Neural progenitor cell (in vitro differentiated cells): ENCODE measurements at regions not wholly inside any gene's neighbourhood (a gene's known extent, or its start where the extent isn't known, plus 50 kb on each side); places are given as distances from the start of the nearest gene placed in this dataset.

ENCODE experiments used
- EZH2phosphoT487 ChIP-seq: fragments of 200-600 bp; sonication (generic); IDR thresholded peaks from 2 replicates; pipeline ENCODE4 v1.6.1; 2017; ENCODE audit warnings: antibody characterized with exemption
- TF ChIP-seq, protein P1 (sequence below): fragments of 200-600 bp; sonication (generic); IDR thresholded peaks from 2 replicates; pipeline ENCODE4 v1.5.1; 2017; ENCODE audit warnings: antibody characterized with exemption, mild to moderate bottlenecking

DNA sequence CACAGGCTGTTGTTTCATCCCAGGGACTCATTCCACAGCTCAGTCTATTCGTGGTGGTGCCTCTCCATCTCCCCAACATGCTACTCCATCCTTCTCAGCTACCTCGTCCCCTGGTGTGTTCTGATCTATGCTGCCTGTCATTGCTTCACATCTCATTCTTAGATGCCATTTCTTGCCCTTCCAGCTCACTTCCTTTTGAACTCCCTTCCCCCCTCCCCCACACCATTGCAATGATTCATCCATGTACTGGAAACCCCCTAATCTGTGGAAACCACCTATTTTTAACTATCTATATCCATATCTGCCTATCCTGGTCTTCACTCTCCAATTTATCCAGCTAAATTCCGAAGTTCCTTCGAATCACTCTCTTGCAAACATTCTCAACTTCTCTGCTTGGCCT lies 65.7 kb upstream of the PARD3B start:
- TF ChIP-seq, protein P1, sequence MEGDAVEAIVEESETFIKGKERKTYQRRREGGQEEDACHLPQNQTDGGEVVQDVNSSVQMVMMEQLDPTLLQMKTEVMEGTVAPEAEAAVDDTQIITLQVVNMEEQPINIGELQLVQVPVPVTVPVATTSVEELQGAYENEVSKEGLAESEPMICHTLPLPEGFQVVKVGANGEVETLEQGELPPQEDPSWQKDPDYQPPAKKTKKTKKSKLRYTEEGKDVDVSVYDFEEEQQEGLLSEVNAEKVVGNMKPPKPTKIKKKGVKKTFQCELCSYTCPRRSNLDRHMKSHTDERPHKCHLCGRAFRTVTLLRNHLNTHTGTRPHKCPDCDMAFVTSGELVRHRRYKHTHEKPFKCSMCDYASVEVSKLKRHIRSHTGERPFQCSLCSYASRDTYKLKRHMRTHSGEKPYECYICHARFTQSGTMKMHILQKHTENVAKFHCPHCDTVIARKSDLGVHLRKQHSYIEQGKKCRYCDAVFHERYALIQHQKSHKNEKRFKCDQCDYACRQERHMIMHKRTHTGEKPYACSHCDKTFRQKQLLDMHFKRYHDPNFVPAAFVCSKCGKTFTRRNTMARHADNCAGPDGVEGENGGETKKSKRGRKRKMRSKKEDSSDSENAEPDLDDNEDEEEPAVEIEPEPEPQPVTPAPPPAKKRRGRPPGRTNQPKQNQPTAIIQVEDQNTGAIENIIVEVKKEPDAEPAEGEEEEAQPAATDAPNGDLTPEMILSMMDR = no peak
- no peak for TF ChIP-seq EZH2phosphoT487
